H9 (cell line): ENCODE measurements at regions not wholly inside any gene's neighbourhood (a gene's known extent, or its start where the extent isn't known, plus 50 kb on each side); places are given as distances from the start of the nearest gene placed in this dataset.

Experiments
- DNase-seq: peaks from one replicate; pipeline ENCODE4 v3.0.0-alpha.2; 2017
- H2AFZ ChIP-seq: one replicate; pipeline ENCODE4 v1.6.1; 2013; ENCODE audit warnings: mild to moderate bottlenecking, low read length, control low read depth, moderate library complexity
- H2AK5ac ChIP-seq: 2 replicates; pipeline ENCODE4 v1.6.1; 2013; ENCODE audit warnings: low read length, control low read depth, mixed read lengths; ENCODE audit not compliant: insufficient read length
- H2BK120ac ChIP-seq: one replicate; pipeline ENCODE4 v1.6.1; 2013; ENCODE audit warnings: low read depth, mild to moderate bottlenecking, low read length, control low read depth, inconsistent platforms; ENCODE audit not compliant: poor library complexity, severe bottlenecking
- H2BK12ac ChIP-seq: 2 replicates; pipeline ENCODE4 v1.6.1; 2013; ENCODE audit warnings: low read length, control low read depth, mixed read lengths, low read depth; ENCODE audit not compliant: insufficient read length
- H2BK15ac ChIP-seq: 2 replicates; pipeline ENCODE4 v1.6.1; 2013; ENCODE audit warnings: low read depth, low read length, control low read depth
- H2BK20ac ChIP-seq: one replicate; pipeline ENCODE4 v1.6.1; 2013; ENCODE audit warnings: low read depth, mild to moderate bottlenecking, low read length, control low read depth, inconsistent platforms; ENCODE audit not compliant: poor library complexity, severe bottlenecking
- H2BK5ac ChIP-seq: 2 replicates; pipeline ENCODE4 v1.6.1; 2013; ENCODE audit warnings: low read length, control low read depth, mixed read lengths; ENCODE audit not compliant: insufficient read length
- H3K14ac ChIP-seq: 2 replicates; pipeline ENCODE4 v1.6.1; 2013; ENCODE audit warnings: low read length, control low read depth; ENCODE audit not compliant: insufficient read depth
- H3K18ac ChIP-seq: 2 replicates; pipeline ENCODE4 v1.6.1; 2013; ENCODE audit warnings: low read depth, mild to moderate bottlenecking, mixed read lengths, low read length, control low read depth; ENCODE audit not compliant: insufficient read length
- H3K23ac ChIP-seq: 2 replicates; pipeline ENCODE4 v1.6.1; 2013; ENCODE audit warnings: low read length, control low read depth, mixed read lengths, low read depth; ENCODE audit not compliant: insufficient read length
- H3K23me2 ChIP-seq: 2 replicates; pipeline ENCODE4 v1.6.1; 2013; ENCODE audit warnings: low read depth, mild to moderate bottlenecking, mixed read lengths, low read length, control low read depth; ENCODE audit not compliant: insufficient read length, poor library complexity, severe bottlenecking
- H3K27ac ChIP-seq: 2 replicates; pipeline ENCODE4 v1.5.1; 2013; ENCODE audit warnings: low read length, control low read depth, mixed read lengths, low read depth; ENCODE audit not compliant: insufficient read length
- H3K27me3 ChIP-seq: 2 replicates; pipeline ENCODE4 v1.6.1; 2013; ENCODE audit warnings: low read length, control low read depth, inconsistent platforms; ENCODE audit not compliant: insufficient read depth
- H3K4ac ChIP-seq: 2 replicates; pipeline ENCODE4 v1.6.1; 2013; ENCODE audit warnings: low read depth, mild to moderate bottlenecking, control low read depth, inconsistent platforms, low read length, moderate library complexity
- H3K4me1 ChIP-seq: 2 replicates; pipeline ENCODE4 v1.6.1; 2013; ENCODE audit warnings: low read length, control low read depth, inconsistent platforms; ENCODE audit not compliant: insufficient read depth
- H3K4me2 ChIP-seq: 2 replicates; pipeline ENCODE4 v1.6.1; 2013; ENCODE audit warnings: low read length, control low read depth, mixed read lengths; ENCODE audit not compliant: insufficient read length, insufficient read depth
- H3K56ac ChIP-seq: 2 replicates; pipeline ENCODE4 v1.6.1; 2013; ENCODE audit warnings: low read depth, mild to moderate bottlenecking, mixed read lengths, low read length, control low read depth; ENCODE audit not compliant: insufficient read length
- H3K79me1 ChIP-seq: 2 replicates; pipeline ENCODE4 v1.6.1; 2013; ENCODE audit warnings: low read depth, mild to moderate bottlenecking, moderate library complexity, low read length, control low read depth, inconsistent platforms; ENCODE audit not compliant: insufficient read depth, poor library complexity, severe bottlenecking
- H3K79me2 ChIP-seq: 2 replicates; pipeline ENCODE4 v1.6.1; 2013; ENCODE audit warnings: low read length, control low read depth, inconsistent platforms; ENCODE audit not compliant: insufficient read depth
- H3K9ac ChIP-seq: 2 replicates; pipeline ENCODE4 v1.6.1; 2013; ENCODE audit warnings: low read length, control low read depth, mixed read lengths; ENCODE audit not compliant: insufficient read length; ENCODE audit errors: extremely low read depth
- H3K9me3 ChIP-seq: one replicate; pipeline ENCODE4 v1.6.1; 2013; ENCODE audit warnings: low read depth, low read length, inconsistent platforms; ENCODE audit not compliant: control insufficient read depth
- H3T11ph ChIP-seq: one replicate; pipeline ENCODE4 v1.6.1; 2013; ENCODE audit warnings: mild to moderate bottlenecking, low read length, control low read depth, inconsistent platforms
- H4K20me1 ChIP-seq: one replicate; pipeline ENCODE4 v1.6.1; 2013; ENCODE audit not compliant: control insufficient read depth, insufficient read length, insufficient read depth
- H4K5ac ChIP-seq: 2 replicates; pipeline ENCODE4 v1.6.1; 2013; ENCODE audit warnings: low read depth, mild to moderate bottlenecking, mixed read lengths, low read length, control low read depth; ENCODE audit not compliant: insufficient read length
- H4K8ac ChIP-seq: replicated peaks from 2 replicates; pipeline ENCODE4 v1.6.1; 2013; ENCODE audit warnings: low read length, control low read depth, mixed read lengths, low read depth; ENCODE audit not compliant: insufficient read length
- H4K91ac ChIP-seq: 2 replicates; pipeline ENCODE4 v1.6.1; 2013; ENCODE audit warnings: low read depth, mild to moderate bottlenecking, moderate library complexity, mixed read lengths, low read length, control low read depth; ENCODE audit not compliant: insufficient read length
- H3K27ac Mint-ChIP-seq, 3 experiments: 2 replicates in 2 of 3; 3 replicates in 1 of 3; pipeline ENCODE4 v1.8.0; 2020 to 2021; ENCODE audit warnings: mixed read lengths in 3 of 3, mild to moderate bottlenecking in 1 of 3, moderate library complexity in 1 of 3
- H3K27me3 Mint-ChIP-seq: 2 replicates; pipeline ENCODE4 v1.8.0; 2021; ENCODE audit warnings: low read depth, mild to moderate bottlenecking, moderate library complexity, mixed read lengths
- H3K36me3 Mint-ChIP-seq, 3 experiments: 2 replicates in 2 of 3; 3 replicates in 1 of 3; pipeline ENCODE4 v1.8.0; 2020 to 2021; ENCODE audit warnings: low read depth in 3 of 3, mixed read lengths in 3 of 3; ENCODE audit not compliant: insufficient read depth in 1 of 3
- H3K4me1 Mint-ChIP-seq, 2 experiments: 2 replicates each; pipeline ENCODE4 v1.8.0; 2020; ENCODE audit warnings: mixed read lengths in 2 of 2
- H3K4me3 Mint-ChIP-seq, 2 experiments: 2 replicates in 1 of 2; 3 replicates in 1 of 2; pipeline ENCODE4 v1.8.0; 2020 to 2021; ENCODE audit warnings: mild to moderate bottlenecking in 2 of 2, mixed read lengths in 2 of 2, moderate library complexity in 1 of 2
- H3K9me3 Mint-ChIP-seq, 2 experiments: 2 replicates in 1 of 2; 3 replicates in 1 of 2; pipeline ENCODE4 v1.8.0; 2020; ENCODE audit warnings: mild to moderate bottlenecking in 2 of 2, mixed read lengths in 2 of 2, moderate library complexity in 1 of 2
- WGBS: extraction: QIAGEN DNeasy Blood & Tissue Kit; methylation state at CpG from one replicate; pipeline ENCODE4 v1.1.7; 2013; ENCODE audit warnings: missing lambda C conversion rate, low lambda C conversion rate, mixed read lengths; ENCODE audit not compliant: insufficient read length; ENCODE audit errors: extremely low coverage; 5-methylcytosine and 5-hydroxymethylcytosine counted together
- TF ChIP-seq, protein P1 (sequence below): fragments of 200-600 bp; sonication (generic); conservative IDR thresholded peaks from 3 replicates; pipeline ENCODE4 v1.8.0; 2021; ENCODE audit warnings: antibody characterized with exemption, mild to moderate bottlenecking

DNA sequence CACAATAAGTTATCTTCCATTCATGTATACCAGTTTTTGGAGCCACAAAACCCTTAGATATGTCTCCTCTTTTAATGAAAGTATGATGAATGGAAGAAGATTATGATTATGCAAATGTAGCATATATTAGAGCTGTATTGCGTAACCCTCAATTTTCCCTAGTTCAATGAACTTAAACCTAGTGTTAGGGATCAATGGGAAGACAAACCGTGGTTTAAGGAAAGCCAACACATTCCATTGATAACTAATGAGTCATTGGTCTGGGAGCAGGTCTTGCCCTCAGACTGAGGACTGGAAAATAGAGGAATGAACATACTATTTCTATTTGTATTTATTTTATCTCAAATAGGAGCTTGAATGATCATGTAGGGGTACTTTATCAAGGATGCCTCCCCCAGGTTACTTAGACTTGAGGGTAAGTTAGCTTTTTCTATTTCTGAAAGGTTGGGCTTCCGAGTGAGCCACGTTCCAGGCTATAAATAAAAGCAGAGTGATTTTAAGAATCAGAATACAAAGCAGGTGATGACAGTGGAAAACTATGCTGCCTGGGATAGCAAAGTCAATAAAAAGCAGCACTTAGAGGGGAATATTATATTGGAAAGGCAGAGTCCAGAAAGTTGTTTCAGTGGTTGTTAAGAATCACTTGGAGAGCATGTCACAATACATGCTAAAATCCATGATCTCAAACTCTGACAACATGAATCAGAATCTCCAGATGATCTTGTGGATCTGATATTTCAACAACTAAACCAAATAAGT is 356.0 kb downstream of the ADAM29 start:
- H3K79me1 ChIP-seq = no peaks in the 10 kb centered on the region
- H3K27ac ChIP-seq = no peak overlapping the region
- H3K9me3 ChIP-seq = no peaks in the 10 kb centered on the region
- H3K36me3 Mint-ChIP-seq = no peaks in the 10 kb centered on the region
- no peak overlapping the region for H2BK120ac ChIP-seq
- H3K23me2 ChIP-seq = no peaks in the 10 kb centered on the region
- no peaks in the 10 kb centered on the region; the same call in 1 of the 2 replicates for H3K27me3 Mint-ChIP-seq
- no peak overlapping the region for H2AFZ ChIP-seq
- H3K14ac ChIP-seq = no peak overlapping the region
- H2BK5ac ChIP-seq = no peak overlapping the region
- H3K9ac ChIP-seq = no peak overlapping the region
- H3T11ph ChIP-seq = no peak overlapping the region
- no peak overlapping the region for H3K56ac ChIP-seq
- H3K27me3 ChIP-seq = no peaks in the 10 kb centered on the region
- TF ChIP-seq, protein P1, sequence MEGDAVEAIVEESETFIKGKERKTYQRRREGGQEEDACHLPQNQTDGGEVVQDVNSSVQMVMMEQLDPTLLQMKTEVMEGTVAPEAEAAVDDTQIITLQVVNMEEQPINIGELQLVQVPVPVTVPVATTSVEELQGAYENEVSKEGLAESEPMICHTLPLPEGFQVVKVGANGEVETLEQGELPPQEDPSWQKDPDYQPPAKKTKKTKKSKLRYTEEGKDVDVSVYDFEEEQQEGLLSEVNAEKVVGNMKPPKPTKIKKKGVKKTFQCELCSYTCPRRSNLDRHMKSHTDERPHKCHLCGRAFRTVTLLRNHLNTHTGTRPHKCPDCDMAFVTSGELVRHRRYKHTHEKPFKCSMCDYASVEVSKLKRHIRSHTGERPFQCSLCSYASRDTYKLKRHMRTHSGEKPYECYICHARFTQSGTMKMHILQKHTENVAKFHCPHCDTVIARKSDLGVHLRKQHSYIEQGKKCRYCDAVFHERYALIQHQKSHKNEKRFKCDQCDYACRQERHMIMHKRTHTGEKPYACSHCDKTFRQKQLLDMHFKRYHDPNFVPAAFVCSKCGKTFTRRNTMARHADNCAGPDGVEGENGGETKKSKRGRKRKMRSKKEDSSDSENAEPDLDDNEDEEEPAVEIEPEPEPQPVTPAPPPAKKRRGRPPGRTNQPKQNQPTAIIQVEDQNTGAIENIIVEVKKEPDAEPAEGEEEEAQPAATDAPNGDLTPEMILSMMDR = no peak
- H4K91ac ChIP-seq = no peak overlapping the region
- H3K4me1 ChIP-seq = no peaks in the 10 kb centered on the region
- no peak overlapping the region for H3K4me2 ChIP-seq
- no peak overlapping the region for H3K18ac ChIP-seq
- WGBS = no CpG with 5 or more reads among the region's 4 CpGs
- H2BK15ac ChIP-seq = no peak overlapping the region
- H3K4me1 Mint-ChIP-seq = peaks cover 6 to 7% of the 10 kb centered on the region in 2 experiments
- H2BK12ac ChIP-seq = no peak overlapping the region
- H4K5ac ChIP-seq = no peak overlapping the region
- H3K27ac Mint-ChIP-seq = no peak overlapping the region
- H3K9me3 Mint-ChIP-seq = no peaks in the 10 kb centered on the region
- no peak overlapping the region for H3K4ac ChIP-seq
- H3K4me3 Mint-ChIP-seq = no peak overlapping the region
- no peak overlapping the region for H4K8ac ChIP-seq
- DNase-seq = no peak
- H2AK5ac ChIP-seq = no peak overlapping the region
- no peak overlapping the region for H3K23ac ChIP-seq
- no peaks in the 10 kb centered on the region for H3K79me2 ChIP-seq
- no peak overlapping the region for H2BK20ac ChIP-seq
- H4K20me1 ChIP-seq = no peaks in the 10 kb centered on the region
